GM06990 (cell line): ENCODE measurements at regions not wholly inside any gene's neighbourhood (a gene's known extent, or its start where the extent isn't known, plus 50 kb on each side); places are given as distances from the start of the nearest gene placed in this dataset.

ENCODE experiments used
- DNase-seq: peaks from one replicate; pipeline ENCODE4 v3.0.0-alpha.2; 2011; ENCODE audit not compliant: insufficient read length; ENCODE audit errors: extremely low read depth
- H3K27me3 ChIP-seq: replicated peaks from 2 replicates; pipeline ENCODE4 v1.6.0; 2011; ENCODE audit warnings: low read length; ENCODE audit not compliant: control insufficient read depth, insufficient read depth
- H3K36me3 ChIP-seq: 2 replicates; pipeline ENCODE4 v1.5.1; 2011; ENCODE audit warnings: low read length; ENCODE audit not compliant: control insufficient read depth, insufficient read depth
- H3K4me3 ChIP-seq: replicated peaks from 2 replicates; pipeline ENCODE4 v1.5.1; 2011; ENCODE audit warnings: low read depth, mild to moderate bottlenecking, control low read depth, low read length
- TF ChIP-seq, protein P1 (sequence below): IDR thresholded peaks from 2 replicates; pipeline ENCODE4 v1.5.1; 2011; ENCODE audit warnings: low read length, control low read depth, mild to moderate bottlenecking, inconsistent platforms; ENCODE audit not compliant: insufficient read depth, poor library complexity, severe bottlenecking

- no peak for DNase-seq
- TF ChIP-seq, protein P1, sequence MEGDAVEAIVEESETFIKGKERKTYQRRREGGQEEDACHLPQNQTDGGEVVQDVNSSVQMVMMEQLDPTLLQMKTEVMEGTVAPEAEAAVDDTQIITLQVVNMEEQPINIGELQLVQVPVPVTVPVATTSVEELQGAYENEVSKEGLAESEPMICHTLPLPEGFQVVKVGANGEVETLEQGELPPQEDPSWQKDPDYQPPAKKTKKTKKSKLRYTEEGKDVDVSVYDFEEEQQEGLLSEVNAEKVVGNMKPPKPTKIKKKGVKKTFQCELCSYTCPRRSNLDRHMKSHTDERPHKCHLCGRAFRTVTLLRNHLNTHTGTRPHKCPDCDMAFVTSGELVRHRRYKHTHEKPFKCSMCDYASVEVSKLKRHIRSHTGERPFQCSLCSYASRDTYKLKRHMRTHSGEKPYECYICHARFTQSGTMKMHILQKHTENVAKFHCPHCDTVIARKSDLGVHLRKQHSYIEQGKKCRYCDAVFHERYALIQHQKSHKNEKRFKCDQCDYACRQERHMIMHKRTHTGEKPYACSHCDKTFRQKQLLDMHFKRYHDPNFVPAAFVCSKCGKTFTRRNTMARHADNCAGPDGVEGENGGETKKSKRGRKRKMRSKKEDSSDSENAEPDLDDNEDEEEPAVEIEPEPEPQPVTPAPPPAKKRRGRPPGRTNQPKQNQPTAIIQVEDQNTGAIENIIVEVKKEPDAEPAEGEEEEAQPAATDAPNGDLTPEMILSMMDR = no peak
- H3K4me3 ChIP-seq = no peak overlapping the region
- no peaks in the 10 kb centered on the region for H3K36me3 ChIP-seq
- H3K27me3 ChIP-seq = no peaks in the 10 kb centered on the region
These were observed 93.1 kb upstream of the FTMT start for GRCh38 chr5:121758615-121759014.

- H3K27me3 ChIP-seq = no peaks in the 10 kb centered on the region
- TF ChIP-seq, protein P1 = no peak
- H3K36me3 ChIP-seq = no peaks in the 10 kb centered on the region
- DNase-seq = no peak
- no peak overlapping the region for H3K4me3 ChIP-seq
These were observed 89.3 kb upstream of the FTMT start for GRCh38 chr5:121762426-121762825.

GRCh38 chr5:121763665-121764064 lies 88.0 kb upstream of the FTMT start:
- TF ChIP-seq, protein P1 = no peak
- DNase-seq = no peak
- no peaks in the 10 kb centered on the region for H3K36me3 ChIP-seq
- H3K27me3 ChIP-seq = no peaks in the 10 kb centered on the region
- H3K4me3 ChIP-seq = no peak overlapping the region

DNA sequence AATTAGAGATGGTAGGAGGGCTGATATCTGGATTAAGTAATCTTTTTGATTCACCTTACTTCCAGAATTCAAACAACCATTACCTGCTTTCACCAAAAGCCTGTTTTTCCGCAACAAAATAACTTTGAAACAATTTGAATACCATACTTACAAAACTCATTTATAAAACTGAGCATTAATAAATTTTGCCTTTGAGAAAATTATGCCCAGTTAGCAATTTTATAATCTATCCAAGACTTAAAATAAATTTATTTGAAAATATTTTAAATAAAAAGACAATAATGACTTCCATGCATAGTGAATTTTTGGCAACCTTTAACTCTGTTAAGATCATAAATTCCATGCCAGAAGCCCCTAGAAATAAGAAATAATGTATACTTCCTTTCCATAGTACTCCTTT lies 71.3 kb upstream of the FTMT start:
- TF ChIP-seq, protein P1 = no peak
- no peaks in the 10 kb centered on the region for H3K27me3 ChIP-seq
- no peaks in the 10 kb centered on the region for H3K36me3 ChIP-seq
- DNase-seq = no peak
- H3K4me3 ChIP-seq = no peak overlapping the region

GRCh38 chr5:121783700-121784099 lies 68.0 kb upstream of the FTMT start:
- Histone ChIP-seq H3K4me3 (no peak overlapping the region), H3K36me3 (no peaks in the 10 kb centered on the region), H3K27me3 (no peaks in the 10 kb centered on the region)
- no peak for DNase-seq
- TF ChIP-seq, protein P1 = no peak

DNA sequence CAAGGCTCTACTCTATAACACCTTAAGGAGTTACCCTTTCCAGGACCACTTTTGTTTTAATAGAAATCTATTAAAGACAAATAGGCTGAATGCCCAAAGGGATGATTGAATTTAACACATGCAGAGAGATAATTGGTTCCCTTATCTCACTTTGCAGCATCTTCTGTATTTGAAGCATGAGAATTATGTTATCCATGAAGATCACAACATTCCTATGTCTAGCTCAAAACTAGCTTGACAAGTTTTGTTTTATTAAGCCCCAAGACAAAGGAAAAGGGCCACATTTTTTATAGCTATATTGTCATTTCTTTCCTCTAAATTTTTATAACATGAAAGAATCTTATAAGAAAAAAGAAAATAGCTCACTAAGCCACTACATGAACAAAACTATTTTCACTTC lies 57.9 kb upstream of the FTMT start:
- DNase-seq = no peak
- TF ChIP-seq, protein P1 = no peak
- H3K4me3 ChIP-seq = no peak overlapping the region
- H3K36me3 ChIP-seq = no peaks in the 10 kb centered on the region
- H3K27me3 ChIP-seq = no peaks in the 10 kb centered on the region
